Ascending aorta (tissue), 2 donors: ENCODE measurements at regions not wholly inside any gene's neighbourhood (a gene's known extent, or its start where the extent isn't known, plus 50 kb on each side); places are given as distances from the start of the nearest gene placed in this dataset.

ENCODE experiments used
- DNase-seq, 2 donors: peaks; one replicate each; pipeline ENCODE4 v3.0.0-alpha.2; 2019; ENCODE audit warnings: low spot score in 2 of 2
- H3K27ac ChIP-seq, 2 donors: fragments of 200-600 bp; sonication (generic); one replicate each; pipeline ENCODE4 v1.5.1; 2016 to 2017; ENCODE audit warnings: mild to moderate bottlenecking in 1 of 2
- H3K27me3 ChIP-seq: fragments of 200-600 bp; sonication (generic); one replicate; pipeline ENCODE4 v1.5.1; 2017
- H3K36me3 ChIP-seq, 2 donors: fragments of 200-600 bp; sonication (generic); one replicate each; pipeline ENCODE4 v1.5.1; 2016
- H3K4me1 ChIP-seq, 2 donors: fragments of 200-600 bp; sonication (generic); one replicate each; pipeline ENCODE4 v1.5.1; 2016 to 2017; ENCODE audit warnings: mild to moderate bottlenecking in 1 of 2
- H3K4me3 ChIP-seq, 2 donors: fragments of 200-600 bp; sonication (generic); one replicate each; pipeline ENCODE4 v1.5.1; 2016 to 2017; ENCODE audit warnings: mild to moderate bottlenecking in 1 of 2
- H3K9me3 ChIP-seq, 2 donors: fragments of 200-600 bp; sonication (generic); one replicate each; pipeline ENCODE4 v1.5.1; 2016
- CTCF ChIP-seq, 3 experiments: fragments of 200-600 bp in 2 of 3; fragments of 450-650 bp in 1 of 3; sonication (generic) in 2 of 3; IDR thresholded peaks; one replicate each; pipeline ENCODE4 v1.5.1; 2016 to 2019; ENCODE audit warnings: antibody characterized with exemption in 3 of 3, mild to moderate bottlenecking in 1 of 3, moderate library complexity in 1 of 3
- intact Hi-C: fragments of 100-400 bp; cut with DNase I; formaldehyde crosslinking; loops from one replicate; pipeline ENCODE4 v1.15.1; 2023

- TF ChIP-seq CTCF (IDR thresholded peaks at IDR 0.05): no peak
- no peaks in the 10 kb centered on the region for H3K36me3 ChIP-seq
- no peaks in the 10 kb centered on the region for H3K9me3 ChIP-seq
- H3K27me3 ChIP-seq: no peaks in the 10 kb centered on the region
- intact Hi-C loops: no loop called here
- no peak overlapping the region for H3K27ac ChIP-seq
- H3K4me1 ChIP-seq: no peaks in the 10 kb centered on the region
- no peak for DNase-seq
- no peak overlapping the region for H3K4me3 ChIP-seq
Measured at GRCh38 chr16:26961459-26961858, 105.3 kb upstream of the C16orf82 start.

- H3K9me3 ChIP-seq: no peaks in the 10 kb centered on the region
- no peaks in the 10 kb centered on the region for H3K36me3 ChIP-seq
- TF ChIP-seq CTCF (IDR thresholded peaks at IDR 0.05): no peak
- H3K27ac ChIP-seq: no peak overlapping the region
- intact Hi-C loops: no loop called here
- H3K4me1 ChIP-seq: no peaks in the 10 kb centered on the region
- H3K4me3 ChIP-seq: no peak overlapping the region
- no peaks in the 10 kb centered on the region for H3K27me3 ChIP-seq
- DNase-seq: no peak
Measured at GRCh38 chr16:26963109-26963508, 103.6 kb upstream of the C16orf82 start.

GRCh38 chr16:26969589-26970231 lies 97.0 kb upstream of the C16orf82 start:
- no peaks in the 10 kb centered on the region for H3K27me3 ChIP-seq
- H3K4me3 ChIP-seq: no peak overlapping the region
- DNase-seq: no peak
- intact Hi-C loops: no loop called here
- no peaks in the 10 kb centered on the region for H3K4me1 ChIP-seq
- H3K9me3 ChIP-seq: no peaks in the 10 kb centered on the region
- H3K36me3 ChIP-seq: no peaks in the 10 kb centered on the region
- TF ChIP-seq CTCF (IDR thresholded peaks at IDR 0.05): no peak
- H3K27ac ChIP-seq: no peak overlapping the region

GRCh38 chr16:26970292-26970691 lies 96.4 kb upstream of the C16orf82 start:
- no peaks in the 10 kb centered on the region for H3K9me3 ChIP-seq
- intact Hi-C loops: no loop called here
- no peaks in the 10 kb centered on the region for H3K27me3 ChIP-seq
- no peak overlapping the region for H3K27ac ChIP-seq
- H3K36me3 ChIP-seq: no peaks in the 10 kb centered on the region
- no peak for TF ChIP-seq CTCF (IDR thresholded peaks at IDR 0.05)
- no peak for DNase-seq
- H3K4me1 ChIP-seq: no peaks in the 10 kb centered on the region
- H3K4me3 ChIP-seq: no peak overlapping the region

GRCh38 chr16:26976873-26977272 lies 89.9 kb upstream of the C16orf82 start:
- no peaks in the 10 kb centered on the region for H3K4me1 ChIP-seq
- no peaks in the 10 kb centered on the region for H3K9me3 ChIP-seq
- no peak overlapping the region for H3K27ac ChIP-seq
- DNase-seq: no peak
- H3K36me3 ChIP-seq: no peaks in the 10 kb centered on the region
- no peak for TF ChIP-seq CTCF (IDR thresholded peaks at IDR 0.05)
- intact Hi-C loops: no loop called here
- no peak overlapping the region for H3K4me3 ChIP-seq
- no peaks in the 10 kb centered on the region for H3K27me3 ChIP-seq
